ENCODE measurements at regions not wholly inside any gene's neighbourhood (a gene's known extent, or its start where the extent isn't known, plus 50 kb on each side); places are given as distances from the start of the nearest gene placed in this dataset.

DNA sequence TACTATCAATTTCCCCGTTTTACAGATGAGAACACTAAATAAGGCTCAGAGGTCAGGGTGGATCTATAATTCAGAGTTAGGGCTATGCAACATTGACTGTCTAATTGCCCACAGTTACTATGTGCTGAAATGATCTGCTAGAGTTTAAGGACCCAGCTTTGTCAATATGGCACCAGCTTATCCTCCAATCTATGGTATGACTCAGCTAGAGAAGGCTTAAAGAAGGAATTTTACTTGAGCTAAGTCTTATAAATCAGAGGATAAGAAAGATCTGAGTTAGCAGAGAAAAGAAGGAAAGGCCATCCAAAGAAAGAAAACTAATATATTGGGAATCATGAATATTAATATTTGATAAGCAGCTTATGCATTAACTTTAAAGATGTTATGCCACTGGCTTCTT is 78.1 kb downstream of the ASB9 start:
- Histone ChIP-seq H3K9me3 (no peaks in the 10 kb centered on the region), H3K4me3 (no peak overlapping the region), H3K36me3 (no peaks in the 10 kb centered on the region), H3K27me3 (no peaks in the 10 kb centered on the region)
- no peak for DNase-seq

- no peak for DNase-seq
- Histone ChIP-seq H3K9me3 (no peaks in the 10 kb centered on the region), H3K4me3 (no peak overlapping the region), H3K36me3 (no peaks in the 10 kb centered on the region), H3K27me3 (no peaks in the 10 kb centered on the region)
Observed at GRCh38 chrX:15188039-15188438, 81.8 kb downstream of the ASB9 start.

GRCh38 chrX:15177316-15177715 is 92.6 kb downstream of the ASB9 start:
- Histone ChIP-seq H3K27me3 (no peaks in the 10 kb centered on the region), H3K4me3 (no peak overlapping the region), H3K36me3 (no peaks in the 10 kb centered on the region), H3K9me3 (no peaks in the 10 kb centered on the region)
- DNase-seq = no peak

- no peaks in the 10 kb centered on the region for H3K27me3 ChIP-seq
- no peak overlapping the region for H3K4me3 ChIP-seq
- no peaks in the 10 kb centered on the region for H3K36me3 ChIP-seq
- DNase-seq = no peak
- H3K9me3 ChIP-seq = no peaks in the 10 kb centered on the region
Observed at GRCh38 chrX:15173411-15173810, 96.5 kb downstream of the ASB9 start.

GRCh38 chrX:15170927-15171326 is 99.0 kb downstream of the ASB9 start:
- Histone ChIP-seq H3K4me3 (no peak overlapping the region), H3K36me3 (no peaks in the 10 kb centered on the region), H3K27me3 (no peaks in the 10 kb centered on the region), H3K9me3 (no peaks in the 10 kb centered on the region)
- DNase-seq = no peak

DNA sequence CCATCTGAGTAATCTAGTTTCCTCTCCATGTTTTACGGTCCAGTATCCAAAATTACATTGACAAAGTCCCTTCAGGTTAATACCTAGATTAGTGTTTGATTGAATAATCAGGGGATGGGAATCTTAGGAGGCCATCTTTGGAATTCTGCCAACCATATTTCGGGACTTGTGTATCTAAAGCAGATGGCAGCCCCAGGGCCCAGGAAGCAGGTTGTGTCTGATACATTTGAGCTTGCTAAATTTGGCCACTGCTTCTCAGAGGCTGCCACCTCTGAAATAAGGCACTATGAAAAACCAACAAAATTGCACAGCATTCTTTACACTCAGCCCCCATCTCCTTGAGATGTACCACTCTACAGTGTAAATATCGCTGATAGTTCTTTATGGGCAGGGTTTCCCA is 102.1 kb downstream of the ASB9 start:
- Histone ChIP-seq H3K9me3 (no peaks in the 10 kb centered on the region), H3K4me3 (no peak overlapping the region), H3K36me3 (no peaks in the 10 kb centered on the region), H3K27me3 (no peaks in the 10 kb centered on the region)
- no peak for DNase-seq

- no peak overlapping the region for H3K4me3 ChIP-seq
- no peaks in the 10 kb centered on the region for H3K27me3 ChIP-seq
- no peaks in the 10 kb centered on the region for H3K36me3 ChIP-seq
- no peaks in the 10 kb centered on the region for H3K9me3 ChIP-seq
- DNase-seq = no peak
Observed at GRCh38 chrX:15165832-15166231, 104.1 kb downstream of the ASB9 start.

DNA sequence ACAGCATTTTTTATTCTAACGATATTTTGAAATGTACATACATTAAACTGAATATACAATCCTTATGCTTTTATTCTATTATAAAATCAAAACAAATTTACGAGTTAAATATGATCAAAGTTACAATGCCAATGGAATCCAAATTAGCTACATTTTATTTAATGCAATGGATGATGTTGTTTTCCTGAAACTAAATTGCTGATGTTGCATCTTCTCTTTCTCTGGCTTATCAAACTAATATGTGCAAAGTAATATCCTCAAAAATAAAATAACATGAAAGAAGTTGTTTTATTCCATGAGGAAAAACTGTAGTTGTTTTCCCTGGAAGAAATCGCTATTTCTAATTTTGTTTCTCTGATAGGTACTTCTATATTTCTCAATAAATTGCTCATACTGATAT is 106.8 kb downstream of the ASB9 start:
- Histone ChIP-seq H3K4me3 (no peak overlapping the region), H3K36me3 (no peaks in the 10 kb centered on the region), H3K27me3 (no peaks in the 10 kb centered on the region), H3K9me3 (no peaks in the 10 kb centered on the region)
- no peak for DNase-seq

- no peaks in the 10 kb centered on the region for H3K36me3 ChIP-seq
- DNase-seq = no peak
- H3K9me3 ChIP-seq = no peaks in the 10 kb centered on the region
- H3K4me3 ChIP-seq = no peak overlapping the region
- H3K27me3 ChIP-seq = no peaks in the 10 kb centered on the region
Observed at GRCh38 chrX:15160558-15161095, 109.3 kb downstream of the ASB9 start.

DNA sequence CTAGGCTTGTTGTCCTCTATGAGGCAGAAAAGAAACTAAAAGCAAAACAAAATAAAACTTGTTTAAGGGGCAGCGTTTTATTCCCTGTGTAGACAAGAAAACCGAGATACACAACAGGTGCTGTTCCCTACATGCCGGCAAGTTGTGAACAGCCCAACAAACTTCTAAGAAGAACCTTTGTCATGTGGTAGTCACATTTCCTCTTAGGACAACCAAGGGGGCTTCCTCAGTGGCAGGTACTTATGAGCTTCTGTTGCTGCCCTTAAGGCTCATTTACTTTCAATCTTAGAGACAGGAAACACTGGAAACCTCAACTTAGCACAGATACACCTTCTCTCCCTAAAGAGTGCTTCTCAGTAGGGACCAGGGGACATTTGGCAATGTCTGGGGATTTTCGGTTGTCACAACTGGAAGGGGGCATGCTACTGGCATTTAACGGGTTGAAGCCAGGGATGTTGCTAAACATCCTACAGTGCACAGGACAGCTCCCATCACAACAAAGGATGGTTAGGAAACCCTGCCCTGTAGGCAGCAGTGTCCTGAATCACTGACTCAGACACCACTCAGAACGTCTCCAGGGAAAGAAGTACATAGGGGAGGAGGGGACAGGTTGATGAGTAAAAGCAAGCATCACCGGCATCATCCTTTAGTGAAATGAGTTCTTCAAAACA is 111.0 kb downstream of the ASB9 start:
- no peaks in the 10 kb centered on the region for H3K36me3 ChIP-seq
- no peak overlapping the region for H3K4me3 ChIP-seq
- H3K9me3 ChIP-seq = no peaks in the 10 kb centered on the region
- DNase-seq = no peak
- no peaks in the 10 kb centered on the region for H3K27me3 ChIP-seq

DNA sequence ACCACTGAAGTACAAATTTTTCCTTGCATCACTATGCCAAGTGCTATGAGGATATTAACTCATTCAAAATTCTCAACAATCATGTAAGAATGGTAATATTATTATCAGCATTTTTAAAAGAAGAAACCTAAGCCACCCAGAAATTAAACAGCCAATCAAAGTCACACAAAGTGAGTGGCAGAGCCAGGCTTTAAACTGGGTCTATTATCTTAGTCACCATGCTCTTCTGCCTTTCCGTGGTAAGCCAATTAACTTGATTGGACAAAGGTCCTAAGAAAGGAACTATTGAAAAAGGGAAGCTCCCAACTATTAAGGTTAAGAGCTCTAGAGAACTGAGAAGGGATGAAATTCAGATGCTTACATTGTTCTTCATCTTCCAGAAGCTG is 111.5 kb downstream of the ASB9 start:
- Histone ChIP-seq H3K4me3 (no peak overlapping the region), H3K36me3 (no peaks in the 10 kb centered on the region)

GRCh38 chrX:15157624-15158023 is 112.3 kb downstream of the ASB9 start:
- no peak overlapping the region for H3K4me3 ChIP-seq

More for the DNA sequence above, 111.5 kb downstream of the ASB9 start:
- Histone ChIP-seq H3K9me3 (no peaks in the 10 kb centered on the region), H3K27me3 (no peaks in the 10 kb centered on the region)
- DNase-seq = no peak

GRCh38 chrX:15151267-15152186 is 118.4 kb downstream of the ASB9 start:
- no peak for DNase-seq
- Histone ChIP-seq H3K36me3 (no peaks in the 10 kb centered on the region), H3K27me3 (no peaks in the 10 kb centered on the region), H3K4me3 (no peak overlapping the region), H3K9me3 (no peaks in the 10 kb centered on the region)

More at GRCh38 chrX:15157624-15158023, 112.3 kb downstream of the ASB9 start:
- DNase-seq = no peak
- Histone ChIP-seq H3K36me3 (no peaks in the 10 kb centered on the region), H3K9me3 (no peaks in the 10 kb centered on the region), H3K27me3 (no peaks in the 10 kb centered on the region)

DNA sequence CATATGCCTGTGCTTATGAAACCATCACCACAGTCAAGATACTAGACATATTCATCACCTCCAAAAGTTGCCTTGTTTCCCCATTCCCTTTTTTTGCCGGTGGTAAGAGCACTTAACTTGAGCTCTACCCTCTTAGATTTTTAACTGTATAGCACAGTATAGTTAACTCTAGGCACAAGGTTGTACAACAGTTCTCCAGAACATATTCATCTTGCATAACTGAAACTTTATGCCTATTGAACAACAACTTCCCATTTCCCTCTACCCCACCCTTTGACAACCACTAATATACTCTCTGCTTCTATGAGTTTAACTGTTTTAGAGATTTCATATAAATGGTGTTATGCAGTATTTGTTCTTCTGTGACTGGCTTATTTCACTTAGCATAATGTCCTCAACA is 119.3 kb downstream of the ASB9 start:
- Histone ChIP-seq H3K4me3 (no peak overlapping the region), H3K9me3 (no peaks in the 10 kb centered on the region), H3K36me3 (no peaks in the 10 kb centered on the region), H3K27me3 (no peaks in the 10 kb centered on the region)
- no peak for DNase-seq

DNA sequence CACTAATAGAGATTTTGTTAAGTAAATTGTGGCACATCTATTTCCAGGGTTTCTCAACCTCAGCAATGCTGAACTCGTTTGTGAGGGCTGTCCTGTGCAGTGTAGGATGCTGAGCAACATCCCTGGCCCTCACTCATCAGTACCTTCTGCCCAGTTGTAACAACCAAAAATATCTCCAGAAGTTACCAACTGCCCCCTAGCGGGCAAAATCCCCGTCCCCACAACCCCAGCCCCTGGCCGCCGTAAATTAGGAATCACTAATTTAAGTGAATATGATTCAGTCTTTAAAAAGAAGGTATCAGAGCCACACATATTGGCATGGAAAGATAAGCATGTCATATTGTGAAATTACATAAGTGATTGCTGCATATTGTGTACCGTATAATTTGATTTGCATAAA is 123.4 kb downstream of the ASB9 start:
- Histone ChIP-seq H3K4me3 (no peak overlapping the region), H3K9me3 (no peaks in the 10 kb centered on the region), H3K36me3 (no peaks in the 10 kb centered on the region), H3K27me3 (no peaks in the 10 kb centered on the region)
- DNase-seq = no peak

- Histone ChIP-seq H3K36me3 (no peaks in the 10 kb centered on the region), H3K4me3 (no peak overlapping the region), H3K9me3 (no peaks in the 10 kb centered on the region), H3K27me3 (no peaks in the 10 kb centered on the region)
- DNase-seq = no peak
Observed at GRCh38 chrX:15143825-15144121, 126.1 kb downstream of the ASB9 start.

- H3K9me3 ChIP-seq = no peaks in the 10 kb centered on the region
- no peaks in the 10 kb centered on the region for H3K27me3 ChIP-seq
- H3K36me3 ChIP-seq = no peaks in the 10 kb centered on the region
- H3K4me3 ChIP-seq = no peak overlapping the region
- peak; percentile 11 for DNase-seq
Observed at GRCh38 chrX:15143050-15143824, 126.6 kb downstream of the ASB9 start.

Data from MG63 (cell line).